ENCODE measurements at regions not wholly inside any gene's neighbourhood (a gene's known extent, or its start where the extent isn't known, plus 50 kb on each side); places are given as distances from the start of the nearest gene placed in this dataset.

DNA sequence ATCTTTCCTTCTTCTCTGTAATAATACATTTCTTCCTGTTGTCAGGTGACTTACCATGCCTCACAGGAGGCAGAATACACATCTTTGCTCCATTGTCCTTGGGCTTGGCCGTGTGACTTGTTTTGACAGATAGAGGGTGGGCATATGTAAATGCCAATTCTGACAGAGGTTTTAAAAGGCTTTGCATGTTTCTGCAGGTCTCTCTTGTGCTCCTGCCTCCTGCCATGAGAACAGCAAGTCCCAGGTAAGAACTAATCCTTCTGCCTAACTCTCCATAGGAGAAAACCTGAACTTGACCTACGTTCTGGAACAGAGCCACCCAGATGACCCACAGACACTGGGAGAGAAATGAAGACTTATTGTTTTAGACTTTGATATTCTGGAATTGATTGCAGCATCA is 88.7 kb upstream of the TNFSF11 start:
- no peaks in the 10 kb centered on the region for H4K20me1 ChIP-seq (ENCODE audit: insufficient read depth)
- no peaks in the 10 kb centered on the region for H3K79me2 ChIP-seq (ENCODE audit: insufficient read depth, low read length)
- H3K36me3 ChIP-seq (ENCODE audit: control insufficient read depth in 1 of 2, insufficient read depth in 2 of 2, low read length in 2 of 2), result no peaks in the 10 kb centered on the region; a peak in 1 of 4 replicates
- H3K27ac ChIP-seq (ENCODE audit: low read depth, low read length), result no peak overlapping the region
- CTCF ChIA-PET, result no interaction called here
- intact Hi-C loops (cut with micrococcal nuclease), result no loop called here
- BruUV-seq (replicated peaks), result no TSS peak
- H3K27me3 ChIP-seq (ENCODE audit: insufficient read depth, low read length), result no peaks in the 10 kb centered on the region
- no peaks in the 10 kb centered on the region for H3K9me2 ChIP-seq (ENCODE audit: insufficient read depth)
- RAD21 ChIA-PET (ENCODE audit: low non-redundant PET in 1 of 2, low total read pairs in 2 of 2, uncharacterized antibody in 2 of 2, unreplicated experiment in 2 of 2), result no interaction called here
- no peak for ATAC-seq
- no peaks in the 10 kb centered on the region; a peak in 1 of 4 replicates for H3K4me1 ChIP-seq (ENCODE audit: control insufficient read depth in 1 of 2, insufficient read depth in 2 of 2, low read length in 2 of 2)
- POLR2A ChIA-PET, result no interaction called here
- no peak for DNase-seq (ENCODE audit: low read depth, low spot score)
- no peak overlapping the region for H2AFZ ChIP-seq (ENCODE audit: low read depth, low read length, poor library complexity, severe bottlenecking)
- H3K9ac ChIP-seq (ENCODE audit: low read length), result no peak overlapping the region
- H3K4me2 ChIP-seq (ENCODE audit: low read length), result no peak overlapping the region
- no peak overlapping the region for H3K4me3 ChIP-seq (replicated peaks in 1 of 2; ENCODE audit: low read depth in 1 of 2, low read length in 2 of 2)
- H3K9me3 ChIP-seq (ENCODE audit: control insufficient read depth in 1 of 2, insufficient read depth in 1 of 2, low read depth in 1 of 2, low read length in 2 of 2), result no peaks in the 10 kb centered on the region
- TF ChIP-seq, protein P1, sequence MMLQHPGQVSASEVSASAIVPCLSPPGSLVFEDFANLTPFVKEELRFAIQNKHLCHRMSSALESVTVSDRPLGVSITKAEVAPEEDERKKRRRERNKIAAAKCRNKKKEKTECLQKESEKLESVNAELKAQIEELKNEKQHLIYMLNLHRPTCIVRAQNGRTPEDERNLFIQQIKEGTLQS (IDR thresholded peaks at IDR 0.05), result no peak
- TF ChIP-seq CBX3 (IDR thresholded peaks at IDR 0.05; ENCODE audit: low read depth) (no peak), SRF (IDR thresholded peaks at IDR 0.05; ENCODE audit: low read depth) (no peak), ZFX (IDR thresholded peaks at IDR 0.05) (no peak), JUND (IDR thresholded peaks at IDR 0.05) (no peak), POLR2A (IDR thresholded peaks at IDR 0.05; ENCODE audit: borderline replicate concordance, extremely low read depth, insufficient read depth, insufficient read length) (no peak), YY1 (IDR thresholded peaks at IDR 0.05; ENCODE audit: extremely low read depth, insufficient replicate concordance, low read depth, low read length) (no peak), EZH2 (IDR thresholded peaks at IDR 0.05) (no peak)
- TF ChIP-seq, protein P2, sequence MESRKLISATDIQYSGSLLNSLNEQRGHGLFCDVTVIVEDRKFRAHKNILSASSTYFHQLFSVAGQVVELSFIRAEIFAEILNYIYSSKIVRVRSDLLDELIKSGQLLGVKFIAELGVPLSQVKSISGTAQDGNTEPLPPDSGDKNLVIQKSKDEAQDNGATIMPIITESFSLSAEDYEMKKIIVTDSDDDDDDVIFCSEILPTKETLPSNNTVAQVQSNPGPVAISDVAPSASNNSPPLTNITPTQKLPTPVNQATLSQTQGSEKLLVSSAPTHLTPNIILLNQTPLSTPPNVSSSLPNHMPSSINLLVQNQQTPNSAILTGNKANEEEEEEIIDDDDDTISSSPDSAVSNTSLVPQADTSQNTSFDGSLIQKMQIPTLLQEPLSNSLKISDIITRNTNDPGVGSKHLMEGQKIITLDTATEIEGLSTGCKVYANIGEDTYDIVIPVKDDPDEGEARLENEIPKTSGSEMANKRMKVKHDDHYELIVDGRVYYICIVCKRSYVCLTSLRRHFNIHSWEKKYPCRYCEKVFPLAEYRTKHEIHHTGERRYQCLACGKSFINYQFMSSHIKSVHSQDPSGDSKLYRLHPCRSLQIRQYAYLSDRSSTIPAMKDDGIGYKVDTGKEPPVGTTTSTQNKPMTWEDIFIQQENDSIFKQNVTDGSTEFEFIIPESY (IDR thresholded peaks at IDR 0.05; ENCODE audit: extremely low read depth, insufficient replicate concordance, low read length), result no peak
- TF ChIP-seq, protein P3, sequence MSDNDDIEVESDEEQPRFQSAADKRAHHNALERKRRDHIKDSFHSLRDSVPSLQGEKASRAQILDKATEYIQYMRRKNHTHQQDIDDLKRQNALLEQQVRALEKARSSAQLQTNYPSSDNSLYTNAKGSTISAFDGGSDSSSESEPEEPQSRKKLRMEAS (IDR thresholded peaks at IDR 0.05), result no peak

All from HCT116 (cell line).